ENCODE measurements at regions not wholly inside any gene's neighbourhood (a gene's known extent, or its start where the extent isn't known, plus 50 kb on each side); places are given as distances from the start of the nearest gene placed in this dataset.

DNA sequence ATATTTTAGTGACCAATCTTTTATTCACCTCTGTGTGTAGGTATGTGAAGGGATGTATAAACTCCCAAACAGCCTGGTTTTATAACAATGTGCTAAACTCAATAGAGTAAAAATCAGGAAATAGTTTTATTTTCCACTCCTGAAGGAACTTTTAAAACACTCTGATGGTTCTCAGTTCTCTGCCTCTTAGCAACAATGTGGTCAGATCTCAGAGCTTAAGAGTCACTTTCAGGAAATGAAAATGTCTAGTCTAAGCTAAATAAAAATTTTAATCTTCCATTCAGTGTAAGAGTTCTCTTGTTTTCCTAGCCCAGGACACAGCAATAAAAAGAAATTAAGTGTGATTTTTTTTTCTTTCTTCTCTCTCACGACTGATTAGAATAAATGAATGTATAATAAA lies 718.0 kb downstream of the C12orf50 start:
- H3K4me1 ChIP-seq (replicated peaks), result no peaks in the 10 kb centered on the region
- H3K27me3 ChIP-seq (replicated peaks), result no peaks in the 10 kb centered on the region
- H3K9me3 ChIP-seq (replicated peaks), result no peaks in the 10 kb centered on the region
- no peak overlapping the region for H3K4me3 ChIP-seq
- no peaks in the 10 kb centered on the region for H3K36me3 ChIP-seq
- no peak for DNase-seq (ENCODE audit: low read depth in 1 of 2, low spot score in 2 of 2)
- H3K27ac ChIP-seq, result no peak overlapping the region

DNA sequence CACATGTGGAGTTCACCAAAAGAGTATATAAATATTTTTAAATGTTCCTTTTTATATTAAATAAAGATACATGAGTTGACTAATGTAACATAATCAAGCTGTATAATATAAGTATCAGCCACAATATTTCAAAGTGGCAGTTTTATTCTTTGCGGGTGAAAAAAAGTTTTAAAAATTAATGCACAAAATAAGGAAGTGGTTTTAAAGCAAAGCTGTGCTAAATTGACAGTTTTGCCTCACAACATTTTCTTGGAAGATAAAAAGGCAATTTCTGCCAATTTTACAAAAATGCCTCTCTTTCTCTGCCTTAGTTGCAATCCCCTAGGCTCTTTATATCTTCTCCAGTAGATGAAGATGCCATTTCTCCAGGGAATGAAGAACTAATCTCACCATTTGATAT lies 719.1 kb downstream of the C12orf50 start:
- no peaks in the 10 kb centered on the region for H3K27me3 ChIP-seq (replicated peaks)
- no peak for DNase-seq (ENCODE audit: low read depth in 1 of 2, low spot score in 2 of 2)
- no peaks in the 10 kb centered on the region for H3K4me1 ChIP-seq (replicated peaks)
- no peak overlapping the region for H3K4me3 ChIP-seq
- H3K27ac ChIP-seq, result no peak overlapping the region
- no peaks in the 10 kb centered on the region for H3K9me3 ChIP-seq (replicated peaks)
- H3K36me3 ChIP-seq, result no peaks in the 10 kb centered on the region

DNA sequence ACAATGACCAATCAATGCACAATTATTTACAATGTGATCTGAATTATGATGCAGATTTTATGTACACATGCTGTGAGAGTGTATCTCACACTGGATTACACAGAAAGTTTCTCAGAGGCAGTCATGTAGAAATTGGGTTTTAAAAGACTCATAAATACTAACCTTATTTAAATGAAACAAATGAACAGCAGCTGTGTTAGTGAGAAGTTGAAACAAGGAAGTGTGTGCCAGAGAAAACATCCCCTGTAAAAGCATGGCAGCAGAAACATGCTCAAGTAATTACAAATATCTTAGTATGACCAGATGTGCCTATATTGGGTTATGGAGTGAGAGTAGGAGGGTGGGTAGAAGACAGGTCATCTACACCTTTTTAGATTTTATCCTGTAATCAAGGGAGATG lies 723.7 kb downstream of the C12orf50 start:
- Histone ChIP-seq H3K4me1 (replicated peaks) (no peaks in the 10 kb centered on the region), H3K4me3 (no peak overlapping the region), H3K27me3 (replicated peaks) (no peaks in the 10 kb centered on the region), H3K27ac (no peak overlapping the region), H3K9me3 (replicated peaks) (no peaks in the 10 kb centered on the region), H3K36me3 (no peaks in the 10 kb centered on the region)
- DNase-seq (ENCODE audit: low read depth in 1 of 2, low spot score in 2 of 2), result no peak

DNA sequence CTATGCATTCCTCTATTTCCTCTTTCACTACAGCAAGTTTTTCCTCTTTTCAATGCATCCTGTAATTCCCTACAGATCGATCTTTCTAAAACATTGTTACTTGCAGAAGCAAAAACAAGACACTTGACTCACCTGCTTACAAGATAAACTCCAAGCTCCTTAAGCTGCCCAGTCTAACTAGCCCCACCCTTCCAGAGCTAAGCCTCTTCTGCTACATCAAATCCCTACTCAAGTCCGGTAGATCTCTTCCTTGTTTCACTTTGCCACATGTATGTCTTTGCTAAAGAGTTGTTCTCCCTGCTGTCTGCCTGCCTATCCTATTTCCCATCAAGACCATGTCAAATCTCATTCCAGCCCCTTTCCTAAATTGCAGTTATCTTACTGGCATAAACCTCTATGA lies 724.8 kb downstream of the C12orf50 start:
- no peak for DNase-seq (ENCODE audit: low read depth in 1 of 2, low spot score in 2 of 2)
- H3K4me1 ChIP-seq (replicated peaks), result no peaks in the 10 kb centered on the region
- H3K4me3 ChIP-seq, result no peak overlapping the region
- no peaks in the 10 kb centered on the region for H3K27me3 ChIP-seq (replicated peaks)
- no peaks in the 10 kb centered on the region for H3K36me3 ChIP-seq
- no peaks in the 10 kb centered on the region for H3K9me3 ChIP-seq (replicated peaks)
- no peak overlapping the region for H3K27ac ChIP-seq

DNA sequence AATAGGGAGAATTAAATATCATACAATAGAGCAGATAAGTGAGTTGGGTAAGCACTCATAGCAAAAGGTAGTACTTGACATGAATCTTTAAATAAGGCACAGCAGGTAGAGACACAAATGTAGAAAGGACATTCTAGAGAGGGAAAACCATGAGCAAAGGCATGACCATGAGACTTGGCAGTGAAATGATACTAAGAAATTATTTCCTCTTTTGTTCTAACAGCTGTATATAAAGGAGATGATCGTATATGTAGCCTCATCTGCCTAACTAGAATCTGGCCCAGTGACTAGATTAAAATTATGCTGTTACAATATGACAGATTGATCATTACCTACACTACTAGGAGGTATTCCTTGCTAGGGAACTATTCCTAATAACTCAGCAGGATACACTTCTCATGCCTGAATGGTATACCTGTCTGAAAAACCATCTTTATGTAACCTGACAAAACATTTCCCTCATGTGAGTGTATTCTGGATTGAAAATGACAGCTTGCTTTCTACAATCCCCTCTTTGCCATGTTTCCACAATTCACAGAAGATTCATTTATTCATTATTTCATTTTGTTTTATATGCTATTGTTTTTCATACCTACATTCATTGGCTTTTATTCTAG lies 725.7 kb downstream of the C12orf50 start:
- no peak overlapping the region for H3K27ac ChIP-seq
- H3K4me1 ChIP-seq (replicated peaks), result no peaks in the 10 kb centered on the region
- DNase-seq (ENCODE audit: low read depth in 1 of 2, low spot score in 2 of 2), result no peak
- H3K4me3 ChIP-seq, result no peak overlapping the region
- H3K36me3 ChIP-seq, result no peaks in the 10 kb centered on the region
- no peaks in the 10 kb centered on the region for H3K27me3 ChIP-seq (replicated peaks)
- H3K9me3 ChIP-seq (replicated peaks), result no peaks in the 10 kb centered on the region

DNA sequence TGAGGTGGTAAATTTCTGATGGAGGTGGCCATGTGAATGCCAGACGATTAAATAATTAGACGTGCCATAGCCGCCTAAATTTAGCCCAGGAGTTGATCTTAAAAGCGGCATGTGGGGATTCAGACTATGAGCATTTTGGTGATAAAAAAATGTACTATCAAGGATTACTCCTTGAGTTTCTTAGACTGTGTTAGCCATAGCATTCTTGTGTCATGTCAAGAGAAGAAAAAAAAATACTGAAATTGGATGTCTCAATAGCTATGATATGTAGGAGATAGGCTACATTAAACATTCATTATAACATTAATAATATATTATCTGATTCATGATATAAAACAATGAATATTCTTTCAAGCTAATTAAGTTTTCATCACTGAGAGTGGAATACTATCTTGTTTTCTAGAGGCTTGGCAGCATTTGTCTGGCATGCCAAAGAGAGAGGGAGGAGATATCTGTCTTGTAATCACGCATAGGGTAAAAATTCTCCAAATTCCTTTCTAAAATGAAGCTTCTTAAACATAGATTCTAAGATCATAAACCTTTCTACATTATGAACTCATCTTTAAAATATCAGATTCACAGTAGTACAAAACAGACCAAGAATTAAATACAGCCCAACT lies 727.0 kb downstream of the C12orf50 start:
- H3K36me3 ChIP-seq, result no peaks in the 10 kb centered on the region
- H3K4me3 ChIP-seq, result no peak overlapping the region
- H3K9me3 ChIP-seq (replicated peaks), result no peaks in the 10 kb centered on the region
- no peak overlapping the region for H3K27ac ChIP-seq
- no peaks in the 10 kb centered on the region for H3K4me1 ChIP-seq (replicated peaks)
- H3K27me3 ChIP-seq (replicated peaks), result no peaks in the 10 kb centered on the region
- no peak for DNase-seq (ENCODE audit: low read depth in 1 of 2, low spot score in 2 of 2)

DNA sequence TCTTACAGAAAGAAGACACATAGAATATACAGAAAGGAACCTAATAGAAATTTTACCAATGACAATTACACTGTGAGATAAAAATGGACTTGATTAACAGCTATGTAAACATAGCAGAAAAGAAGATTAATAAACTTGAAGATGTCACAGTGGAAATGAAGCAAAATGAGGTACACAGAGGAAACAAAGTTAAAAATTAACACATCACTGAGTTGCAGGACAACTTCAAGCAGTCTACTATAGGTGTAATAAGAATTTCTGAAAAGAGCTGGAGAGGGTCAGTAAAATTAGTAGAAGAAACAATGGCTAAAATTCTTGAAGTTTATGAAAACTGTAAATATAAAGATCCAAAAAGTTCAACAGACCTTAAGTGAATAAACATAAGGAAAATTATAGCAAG lies 738.7 kb downstream of the C12orf50 start:
- H3K4me3 ChIP-seq, result no peak overlapping the region
- H3K9me3 ChIP-seq (replicated peaks), result no peaks in the 10 kb centered on the region
- H3K4me1 ChIP-seq (replicated peaks), result no peaks in the 10 kb centered on the region
- no peaks in the 10 kb centered on the region for H3K36me3 ChIP-seq
- no peak overlapping the region for H3K27ac ChIP-seq
- H3K27me3 ChIP-seq (replicated peaks), result no peaks in the 10 kb centered on the region
- no peak for DNase-seq (ENCODE audit: low read depth in 1 of 2, low spot score in 2 of 2)

DNA sequence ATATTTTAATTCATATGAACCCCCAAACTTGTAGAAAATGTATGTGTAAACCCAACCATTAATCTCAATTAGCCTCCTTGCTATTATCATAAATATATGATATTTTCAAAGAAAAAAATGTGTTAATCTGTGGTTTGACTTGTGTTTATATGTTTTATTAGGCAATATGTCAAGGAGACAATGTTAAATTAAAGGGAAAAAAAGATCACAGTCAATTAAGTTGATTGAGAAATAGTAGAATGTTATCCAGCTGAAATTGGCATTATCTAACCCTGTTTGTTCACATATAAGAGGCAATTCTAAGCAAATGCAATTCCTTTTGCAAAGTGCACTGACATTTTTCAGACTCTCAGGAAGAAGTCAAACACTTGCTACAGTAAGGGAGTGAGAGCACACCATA lies 745.3 kb downstream of the C12orf50 start:
- no peak for DNase-seq (ENCODE audit: low read depth in 1 of 2, low spot score in 2 of 2)
- Histone ChIP-seq H3K4me3 (no peak overlapping the region), H3K27me3 (replicated peaks) (no peaks in the 10 kb centered on the region)

DNA sequence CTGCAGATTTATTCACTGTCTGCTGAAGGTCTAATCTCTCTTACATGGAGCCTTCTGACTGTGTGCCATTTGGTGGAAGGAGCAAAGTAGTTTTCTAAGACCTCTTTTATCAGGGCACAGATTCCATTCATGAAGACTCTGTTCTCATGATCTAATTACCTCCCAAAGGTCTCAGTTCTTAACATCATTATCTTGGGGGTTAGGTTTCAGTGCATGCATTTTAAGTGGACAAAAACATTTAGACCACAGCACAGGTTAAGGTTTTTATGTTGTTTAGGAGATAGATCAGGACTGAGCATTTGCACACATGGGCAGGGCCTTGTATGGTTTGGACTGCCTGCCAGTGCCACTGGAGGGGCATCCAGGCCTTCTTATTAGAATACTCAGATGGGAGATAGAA lies 746.1 kb downstream of the C12orf50 start:
- no peaks in the 10 kb centered on the region for H3K4me1 ChIP-seq (replicated peaks)
- no peak for DNase-seq (ENCODE audit: low read depth in 1 of 2, low spot score in 2 of 2)
- H3K36me3 ChIP-seq, result no peaks in the 10 kb centered on the region
- no peaks in the 10 kb centered on the region for H3K9me3 ChIP-seq (replicated peaks)
- H3K27me3 ChIP-seq (replicated peaks), result no peaks in the 10 kb centered on the region
- no peak overlapping the region for H3K27ac ChIP-seq
- no peak overlapping the region for H3K4me3 ChIP-seq

More for the DNA sequence above, 745.3 kb downstream of the C12orf50 start:
- H3K9me3 ChIP-seq (replicated peaks), result no peaks in the 10 kb centered on the region
- no peak overlapping the region for H3K27ac ChIP-seq
- H3K4me1 ChIP-seq (replicated peaks), result no peaks in the 10 kb centered on the region
- no peaks in the 10 kb centered on the region for H3K36me3 ChIP-seq

DNA sequence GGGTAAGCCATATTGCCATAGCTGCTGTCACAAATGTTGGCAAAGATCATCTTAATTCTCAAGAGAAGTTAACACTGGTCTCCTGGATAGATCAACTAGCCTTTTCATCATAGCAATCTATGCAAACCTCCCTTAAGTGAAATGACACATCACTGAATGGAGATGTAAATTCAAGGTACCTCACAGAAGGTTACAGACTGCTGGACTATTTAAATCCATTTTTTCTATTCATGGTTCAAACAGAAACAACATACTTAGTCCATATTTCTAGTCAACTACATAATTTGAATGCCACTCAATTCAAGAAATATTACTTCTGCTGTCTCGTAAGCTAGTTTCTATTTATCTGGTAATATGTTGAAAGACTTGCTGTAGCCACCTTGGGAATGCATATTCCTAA lies 748.3 kb downstream of the C12orf50 start:
- H3K27ac ChIP-seq, result no peak overlapping the region
- no peaks in the 10 kb centered on the region for H3K4me1 ChIP-seq (replicated peaks)
- DNase-seq (ENCODE audit: low read depth in 1 of 2, low spot score in 2 of 2), result no peak
- H3K9me3 ChIP-seq (replicated peaks), result no peaks in the 10 kb centered on the region
- no peak overlapping the region for H3K4me3 ChIP-seq
- H3K27me3 ChIP-seq (replicated peaks), result no peaks in the 10 kb centered on the region
- no peaks in the 10 kb centered on the region for H3K36me3 ChIP-seq

DNA sequence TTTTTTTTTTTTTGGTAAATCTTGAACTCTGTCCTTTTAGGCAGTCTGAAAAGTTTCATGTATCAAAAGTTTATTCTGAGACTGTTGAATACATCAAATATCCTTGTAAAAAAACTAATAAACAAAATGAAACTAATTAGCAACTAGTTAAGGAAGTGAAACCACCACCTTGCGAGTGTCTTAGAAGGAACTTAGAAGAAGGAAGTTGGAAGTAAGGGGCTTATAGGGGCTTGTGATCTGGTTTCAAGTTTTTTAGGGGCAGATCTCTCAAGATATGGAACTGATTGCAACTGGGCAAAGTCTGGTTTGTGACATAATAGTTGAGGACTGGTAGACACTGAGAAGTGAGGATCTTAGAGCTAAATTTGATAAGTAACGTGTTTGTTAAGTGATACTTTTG lies 748.8 kb downstream of the C12orf50 start:
- Histone ChIP-seq H3K4me1 (replicated peaks) (no peaks in the 10 kb centered on the region), H3K9me3 (replicated peaks) (no peaks in the 10 kb centered on the region), H3K36me3 (no peaks in the 10 kb centered on the region), H3K27me3 (replicated peaks) (no peaks in the 10 kb centered on the region), H3K4me3 (no peak overlapping the region), H3K27ac (no peak overlapping the region)
- no peak for DNase-seq (ENCODE audit: low read depth in 1 of 2, low spot score in 2 of 2)

DNA sequence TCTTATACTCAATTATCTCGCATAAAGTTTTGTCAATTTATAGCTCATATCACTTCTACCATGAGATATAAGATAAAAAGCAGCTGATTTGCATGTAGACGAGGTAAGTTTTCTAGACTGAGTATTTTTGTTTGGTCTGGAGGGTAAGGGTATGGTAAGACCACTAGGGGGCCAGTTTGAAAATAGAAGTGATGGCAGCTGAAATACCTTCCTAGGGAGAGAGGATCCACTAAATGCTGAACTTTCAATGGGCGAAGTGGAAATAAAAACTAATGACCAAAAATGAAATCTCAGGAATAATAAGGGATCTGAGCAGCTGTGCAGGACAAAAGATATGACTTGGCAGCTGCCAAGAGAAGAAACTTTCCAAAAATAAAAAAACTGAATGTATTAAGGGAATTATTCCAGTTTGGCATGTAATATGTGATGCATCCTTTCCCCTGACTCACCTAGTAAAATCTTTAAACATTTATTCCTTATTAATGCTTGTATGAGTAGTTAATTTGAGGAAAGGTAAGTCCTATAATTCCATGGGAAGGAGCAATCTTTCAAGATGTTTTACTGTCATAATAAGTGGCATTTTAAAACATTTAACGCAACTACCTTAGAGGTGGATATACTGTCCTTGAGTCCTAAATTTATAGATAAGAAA lies 754.5 kb downstream of the C12orf50 start:
- no peak overlapping the region for H3K4me3 ChIP-seq
- no peaks in the 10 kb centered on the region for H3K9me3 ChIP-seq (replicated peaks)
- H3K27me3 ChIP-seq (replicated peaks), result no peaks in the 10 kb centered on the region
- no peak for DNase-seq (ENCODE audit: low read depth in 1 of 2, low spot score in 2 of 2)
- no peak overlapping the region for H3K27ac ChIP-seq
- H3K36me3 ChIP-seq, result no peaks in the 10 kb centered on the region
- H3K4me1 ChIP-seq (replicated peaks), result no peaks in the 10 kb centered on the region

DNA sequence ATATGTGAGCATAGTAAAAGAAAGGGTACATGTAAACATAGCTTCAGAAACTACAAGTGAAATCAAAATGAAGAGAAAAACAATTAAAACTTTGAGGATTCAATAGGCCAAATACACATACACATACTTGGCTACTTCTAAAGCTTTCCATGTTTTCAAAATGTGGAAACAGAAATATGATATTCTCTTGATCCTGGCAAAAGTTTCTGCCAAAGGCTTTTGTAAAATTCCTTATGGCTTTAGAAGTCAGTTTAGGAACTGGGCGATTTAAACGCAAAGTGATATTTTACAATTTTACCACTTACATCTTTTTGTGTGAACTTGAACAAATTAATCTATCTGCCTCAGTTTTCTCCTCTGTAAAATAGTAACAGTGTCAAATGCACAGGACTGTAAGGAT lies 756.4 kb downstream of the C12orf50 start:
- no peak overlapping the region for H3K4me3 ChIP-seq
- no peak overlapping the region for H3K27ac ChIP-seq
- no peaks in the 10 kb centered on the region for H3K27me3 ChIP-seq (replicated peaks)
- no peaks in the 10 kb centered on the region for H3K9me3 ChIP-seq (replicated peaks)
- H3K4me1 ChIP-seq (replicated peaks), result no peaks in the 10 kb centered on the region
- no peaks in the 10 kb centered on the region for H3K36me3 ChIP-seq
- DNase-seq (ENCODE audit: low read depth in 1 of 2, low spot score in 2 of 2), result no peak

DNA sequence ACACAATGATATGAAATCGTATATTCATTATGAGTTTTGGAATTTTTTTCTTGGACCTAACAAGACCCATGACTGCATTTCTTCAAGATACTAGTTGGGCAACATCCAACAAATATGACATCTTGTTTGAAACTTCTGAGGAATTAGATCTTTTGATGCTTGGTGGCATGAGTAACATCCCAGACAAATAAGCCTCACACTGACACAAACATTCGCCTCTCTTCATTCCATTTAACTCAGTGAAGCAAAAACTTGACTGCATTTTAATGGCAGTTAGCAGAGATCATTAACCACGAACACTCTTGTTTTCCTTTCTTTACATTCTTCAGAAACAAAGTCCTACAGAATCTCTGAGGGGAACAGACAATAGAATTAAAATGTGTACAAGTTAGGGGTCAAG lies 758.3 kb downstream of the C12orf50 start:
- Histone ChIP-seq H3K27me3 (replicated peaks) (no peaks in the 10 kb centered on the region), H3K27ac (no peak overlapping the region), H3K36me3 (no peaks in the 10 kb centered on the region), H3K9me3 (replicated peaks) (no peaks in the 10 kb centered on the region), H3K4me1 (replicated peaks) (no peaks in the 10 kb centered on the region), H3K4me3 (no peak overlapping the region)
- no peak for DNase-seq (ENCODE audit: low read depth in 1 of 2, low spot score in 2 of 2)

Measured in SJSA1 (cell line).